ENCODE measurements at regions not wholly inside any gene's neighbourhood (a gene's known extent, or its start where the extent isn't known, plus 50 kb on each side); places are given as distances from the start of the nearest gene placed in this dataset. TPM values are rescaled to one million over a fixed set of nuclear protein-coding genes. Genes with fewer than 3 reads are reported as not detected.

GRCh38 chr14:99081880-99082279, 190.1 kb downstream of the BCL11B start:
- DNase-seq (ENCODE audit: low read depth in 2 of 3, low spot score in 2 of 3) = no peak

GRCh38 chr14:99093532-99094517, 178.2 kb downstream of the BCL11B start:
- DNase-seq (ENCODE audit: low read depth in 2 of 3, low spot score in 2 of 3) = no peak

GRCh38 chr14:99094901-99095300, 177.1 kb downstream of the BCL11B start:
- no peak for DNase-seq (ENCODE audit: low read depth in 2 of 3, low spot score in 2 of 3)

- no peak for DNase-seq (ENCODE audit: low read depth in 2 of 3, low spot score in 2 of 3)
These were observed 176.6 kb downstream of the BCL11B start for GRCh38 chr14:99095369-99095768.

GRCh38 chr14:99098199-99098598, 173.8 kb downstream of the BCL11B start:
- DNase-seq (ENCODE audit: low read depth in 2 of 3, low spot score in 2 of 3) = no peak

- DNase-seq (ENCODE audit: low read depth in 2 of 3, low spot score in 2 of 3) = no peak
These were observed 172.8 kb downstream of the BCL11B start for GRCh38 chr14:99099051-99099787.

GRCh38 chr14:99100497-99101270, 171.3 kb downstream of the BCL11B start:
- DNase-seq (ENCODE audit: low read depth in 2 of 3, low spot score in 2 of 3) = no peak

- no peak for DNase-seq (ENCODE audit: low read depth in 2 of 3, low spot score in 2 of 3)
These were observed 170.0 kb downstream of the BCL11B start for GRCh38 chr14:99101855-99102461.

- DNase-seq (ENCODE audit: low read depth in 2 of 3, low spot score in 2 of 3) = no peak
These were observed 155.2 kb downstream of the BCL11B start for GRCh38 chr14:99116741-99117295.

- no peak for DNase-seq (ENCODE audit: low read depth in 2 of 3, low spot score in 2 of 3)
These were observed 154.3 kb downstream of the BCL11B start for GRCh38 chr14:99117671-99118045.

GRCh38 chr14:99118046-99118721, 153.8 kb downstream of the BCL11B start:
- DNase-seq (ENCODE audit: low read depth in 2 of 3, low spot score in 2 of 3) = no peak

- DNase-seq (ENCODE audit: low read depth in 2 of 3, low spot score in 2 of 3) = no peak
These were observed 153.1 kb downstream of the BCL11B start for GRCh38 chr14:99118946-99119345.

Small RNAs in the stretch of these regions (small RNA-seq; reads per million reads assigned to genes)
- gene AL162151.2 (0.20 reads per million), gene RN7SL714P (not detected)

All from hematopoietic multipotent progenitor cell (in vitro differentiated cells).